OCI-LY3 (cell line): ENCODE measurements at regions not wholly inside any gene's neighbourhood (a gene's known extent, or its start where the extent isn't known, plus 50 kb on each side); places are given as distances from the start of the nearest gene placed in this dataset.
"Not testable (repeated sequence)": the region's sequence is repeated elsewhere in the genome, so short reads cannot be mapped to it uniquely, and the experiment has no call there.

ENCODE experiments used
- CTCF ChIP-seq: fragments of 200-600, 300-600 bp; sonication (generic); IDR thresholded peaks from 2 replicates; pipeline ENCODE4 v1.5.1; 2014; ENCODE audit warnings: antibody characterized with exemption, low read length, low read depth
- EZH2phosphoT487 ChIP-seq: fragments of 200-600 bp; shearing (Covaris generic); IDR thresholded peaks from 2 replicates; pipeline ENCODE4 v1.6.1; 2018; ENCODE audit warnings: antibody characterized with exemption, mixed run types, low read depth

DNA sequence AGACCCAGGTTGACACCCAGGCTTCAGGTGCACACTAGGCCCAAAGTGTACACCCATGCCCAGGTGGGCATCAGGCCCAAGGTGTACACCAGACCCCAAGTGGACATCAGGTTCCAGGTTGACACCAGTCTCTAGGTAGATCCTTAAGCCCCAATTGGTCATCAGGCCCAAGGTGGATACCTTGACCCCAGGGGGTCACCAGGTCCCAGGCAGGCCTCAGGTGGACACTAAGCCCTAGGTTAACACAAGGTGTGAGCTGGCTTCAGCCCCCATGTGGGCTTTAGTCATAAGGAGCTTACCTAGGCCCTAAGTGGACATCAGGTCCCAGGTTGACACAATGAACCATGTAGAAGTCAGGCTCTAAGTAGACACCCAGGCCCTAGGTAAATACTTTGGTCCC is 200.1 kb downstream of the POTEG start:
- not testable (repeated sequence) for TF ChIP-seq CTCF, EZH2phosphoT487
